CD1c-positive myeloid dendritic cell (primary cell): ENCODE measurements at regions not wholly inside any gene's neighbourhood (a gene's known extent, or its start where the extent isn't known, plus 50 kb on each side); places are given as distances from the start of the nearest gene placed in this dataset.
"Not testable (repeated sequence)": the region's sequence is repeated elsewhere in the genome, so short reads cannot be mapped to it uniquely, and the experiment has no call there.

Experiments used
- DNase-seq: peaks from one replicate; pipeline ENCODE4 v3.0.0-alpha.2; 2016; ENCODE audit errors: extremely low spot score

DNA sequence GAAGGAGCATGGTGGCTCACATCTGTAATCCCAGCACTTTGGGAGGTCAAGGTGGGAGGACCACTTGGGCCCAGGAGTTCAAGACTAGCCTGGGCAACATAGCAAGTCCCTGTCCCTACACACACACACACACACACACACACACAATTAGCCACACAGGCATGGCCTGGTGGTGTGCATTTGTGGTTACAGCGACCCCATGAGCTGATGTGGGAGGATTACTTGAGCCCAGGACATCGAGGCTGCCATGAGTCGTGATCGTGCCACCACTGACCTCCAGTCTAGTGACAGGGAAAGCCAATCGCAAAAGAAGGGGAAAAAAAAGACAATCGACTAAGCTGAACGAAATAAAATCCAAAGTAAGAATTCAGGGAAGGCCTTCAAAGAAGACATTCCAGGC lies 67.9 kb downstream of the TBX3 start:
- DNase-seq = no peak

DNA sequence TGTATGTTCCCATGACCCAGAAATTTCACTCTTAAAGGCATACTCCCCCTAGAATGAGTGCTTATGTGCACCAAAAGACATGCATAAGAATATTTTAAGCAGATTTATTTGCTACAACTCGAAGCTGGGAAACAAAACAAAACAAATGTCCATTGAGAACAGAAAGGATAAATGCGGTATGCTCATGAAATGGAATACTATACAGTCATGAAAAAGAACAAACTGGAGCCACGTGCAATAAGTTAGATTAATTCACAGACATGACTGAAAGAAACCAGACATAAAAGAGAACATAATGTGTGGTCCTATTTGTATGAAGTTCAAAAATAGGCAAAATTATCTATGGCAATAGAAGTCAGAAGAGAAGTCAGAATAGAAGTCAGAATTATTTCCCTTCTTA lies 69.9 kb downstream of the TBX3 start:
- DNase-seq = no peak

DNA sequence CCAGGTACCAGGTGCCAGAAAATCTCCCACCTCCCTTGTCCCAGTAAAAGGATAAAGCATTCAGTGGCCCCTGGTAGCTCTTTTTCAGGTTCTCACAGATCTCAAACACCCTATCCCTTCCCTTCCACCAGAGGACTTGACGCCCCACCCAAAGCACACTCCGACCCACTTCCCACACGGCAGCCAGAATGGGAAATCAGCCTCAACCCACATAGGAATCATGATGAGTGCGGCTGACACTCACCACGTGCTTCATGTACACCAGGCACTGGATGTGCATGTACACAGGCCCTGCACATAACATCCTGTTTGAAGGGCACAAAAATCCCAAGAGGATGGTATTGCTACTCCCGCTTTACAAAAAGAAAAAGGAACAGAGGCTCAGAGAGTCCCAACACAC lies 71.9 kb downstream of the TBX3 start:
- DNase-seq = no peak

DNA sequence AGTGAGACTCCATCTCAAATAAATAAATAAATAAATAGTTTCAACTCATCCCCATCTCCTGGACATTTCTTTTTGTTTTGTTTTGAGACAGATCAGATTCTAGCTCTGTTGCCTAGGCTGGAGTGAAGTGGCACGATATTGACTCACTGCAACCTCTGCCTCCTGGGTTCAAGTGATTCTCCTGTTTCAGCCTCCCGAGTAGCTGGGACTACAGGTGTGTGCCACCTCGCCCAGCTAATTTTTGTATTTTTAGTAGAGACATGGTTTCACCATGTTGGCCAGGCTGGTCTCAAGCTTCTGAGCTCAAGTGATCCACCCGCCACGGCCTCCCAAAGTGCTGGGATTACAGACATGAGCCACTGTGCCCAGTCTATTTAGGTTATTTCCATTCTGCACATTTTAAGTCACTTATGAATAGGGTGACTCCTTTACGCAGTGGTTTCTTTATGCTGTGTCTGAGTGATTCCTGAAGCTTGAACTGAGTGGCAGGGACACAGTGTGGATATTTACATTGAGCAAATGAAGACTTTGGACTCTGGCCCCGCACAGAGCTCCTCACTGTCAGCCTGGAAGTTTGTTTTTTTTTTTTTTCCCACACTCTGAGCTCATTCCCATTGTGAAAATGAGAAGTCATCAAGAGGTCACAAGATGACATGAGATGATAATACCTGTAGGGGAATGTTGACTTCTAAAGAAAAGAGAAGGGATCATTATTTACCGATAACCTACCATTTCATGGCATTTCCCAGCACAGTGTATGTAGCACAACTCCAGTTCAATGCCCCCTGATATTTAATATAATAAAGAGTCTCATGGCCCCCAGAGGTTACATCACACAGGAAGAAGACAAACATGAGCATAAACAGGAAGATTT lies 72.6 kb downstream of the TBX3 start:
- DNase-seq = no peak

DNA sequence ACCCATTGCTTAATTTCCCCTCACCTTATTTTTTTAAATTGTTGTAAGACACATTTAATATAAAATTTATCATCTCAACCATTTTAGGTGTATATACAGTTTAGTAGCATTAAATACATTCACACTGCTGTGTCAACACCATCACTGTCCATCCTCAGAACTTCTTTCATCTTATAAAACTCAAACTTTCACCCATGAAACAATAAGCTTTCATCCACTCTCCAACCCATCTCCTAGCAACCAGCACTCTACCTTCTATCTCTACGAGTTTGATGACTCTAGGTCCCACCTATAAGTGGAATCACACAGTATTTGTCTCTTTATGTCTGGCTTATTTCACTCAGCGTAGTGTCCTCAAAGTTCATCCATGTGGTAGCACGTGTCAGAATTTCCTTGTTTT lies 75.5 kb downstream of the TBX3 start:
- DNase-seq = no peak

DNA sequence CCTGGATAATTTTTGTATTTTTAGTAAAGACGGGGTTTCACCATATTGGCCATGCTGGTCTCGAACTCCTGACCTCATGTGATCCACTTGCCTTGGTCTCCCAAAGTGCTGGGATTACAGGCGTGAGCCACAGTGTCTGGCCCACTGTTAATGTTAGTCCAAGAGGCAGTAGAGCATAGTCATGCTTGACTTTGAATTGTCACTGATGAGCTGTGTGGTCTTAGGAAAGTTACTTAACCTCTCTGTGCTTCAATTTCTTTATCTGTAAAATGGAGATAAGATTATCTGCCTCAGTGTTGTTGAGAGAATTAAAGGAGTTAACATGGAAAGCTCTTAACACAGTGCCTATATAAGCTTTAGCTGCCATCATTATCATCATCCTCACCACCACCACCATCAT lies 78.1 kb downstream of the TBX3 start:
- no peak for DNase-seq

DNA sequence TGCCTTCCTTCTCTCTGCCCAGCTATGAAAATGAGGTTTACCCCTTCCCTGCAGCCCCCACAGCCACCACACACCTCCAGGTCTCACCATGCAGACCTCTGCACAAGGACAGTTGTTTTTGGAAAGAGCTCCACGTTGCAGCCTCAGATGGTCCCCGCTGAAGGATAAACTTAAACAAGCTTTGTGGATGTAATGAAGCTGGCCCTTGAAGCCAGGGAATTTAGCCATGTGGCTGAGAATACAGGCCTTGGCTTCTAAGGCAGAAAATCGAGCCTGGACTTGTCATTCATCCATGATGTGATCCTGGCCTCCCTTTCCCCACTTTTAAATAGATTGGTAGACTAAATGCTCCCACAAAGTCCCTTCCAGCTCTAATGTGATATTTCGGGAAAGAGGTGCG lies 79.4 kb downstream of the TBX3 start:
- no peak for DNase-seq

DNA sequence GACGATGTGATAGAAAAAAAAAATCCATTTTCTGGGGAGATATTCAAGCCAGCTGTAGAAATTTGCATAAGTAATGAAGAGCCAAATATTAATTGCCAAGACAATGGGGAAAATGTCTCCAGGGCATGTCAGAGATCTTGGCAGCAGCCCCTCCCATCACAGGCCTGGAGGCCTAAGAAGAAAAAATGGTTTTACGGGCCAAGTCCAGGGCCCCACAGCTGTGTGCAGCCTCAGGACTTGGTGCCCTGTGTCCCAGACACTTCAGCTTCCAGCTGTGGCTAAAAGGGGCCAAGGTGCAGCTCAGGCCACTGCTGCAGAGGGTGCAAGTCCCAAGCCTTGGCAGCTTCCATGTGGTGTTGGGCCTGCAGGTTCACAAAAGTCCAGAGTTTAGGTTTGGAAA lies 83.4 kb downstream of the TBX3 start:
- not testable (repeated sequence) for DNase-seq

DNA sequence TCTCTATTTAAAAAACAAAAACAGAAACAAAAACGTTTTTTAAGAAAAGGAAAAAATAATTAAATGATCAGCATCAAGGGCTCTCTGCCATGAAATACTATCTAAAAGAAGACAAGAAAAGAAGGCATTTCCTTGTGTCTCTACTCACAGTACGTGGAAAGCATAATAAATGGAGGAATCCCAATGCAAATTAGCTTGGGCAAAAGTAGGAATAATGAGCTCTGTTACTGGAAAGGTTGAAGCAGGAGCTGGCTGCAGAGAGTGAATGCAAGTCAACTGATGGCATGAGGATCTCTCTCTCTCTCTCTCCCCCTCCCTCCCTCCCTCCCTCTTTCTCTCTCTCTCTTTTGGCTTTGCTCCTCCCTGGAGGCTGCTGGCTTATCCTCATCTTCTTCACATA lies 85.9 kb downstream of the TBX3 start:
- no peak for DNase-seq

DNA sequence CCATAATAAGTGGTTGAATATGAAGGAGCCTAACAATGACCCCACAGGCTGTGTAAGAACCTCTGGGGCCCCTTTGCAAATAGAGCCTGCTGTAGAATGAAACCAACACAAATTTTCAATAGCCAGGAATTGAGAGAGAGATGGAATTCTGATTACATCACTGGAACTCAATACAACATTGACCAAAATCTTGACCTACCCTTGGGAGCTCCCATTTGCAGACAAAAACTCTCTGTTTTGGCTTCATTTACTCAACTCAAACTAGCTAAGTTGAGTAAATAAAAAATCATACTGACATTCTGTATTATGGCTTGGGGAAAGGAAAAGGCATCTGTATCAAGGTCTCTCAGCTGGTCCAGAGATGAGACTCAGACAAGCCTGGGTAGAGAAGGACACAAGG lies 91.0 kb downstream of the TBX3 start:
- DNase-seq = no peak

DNA sequence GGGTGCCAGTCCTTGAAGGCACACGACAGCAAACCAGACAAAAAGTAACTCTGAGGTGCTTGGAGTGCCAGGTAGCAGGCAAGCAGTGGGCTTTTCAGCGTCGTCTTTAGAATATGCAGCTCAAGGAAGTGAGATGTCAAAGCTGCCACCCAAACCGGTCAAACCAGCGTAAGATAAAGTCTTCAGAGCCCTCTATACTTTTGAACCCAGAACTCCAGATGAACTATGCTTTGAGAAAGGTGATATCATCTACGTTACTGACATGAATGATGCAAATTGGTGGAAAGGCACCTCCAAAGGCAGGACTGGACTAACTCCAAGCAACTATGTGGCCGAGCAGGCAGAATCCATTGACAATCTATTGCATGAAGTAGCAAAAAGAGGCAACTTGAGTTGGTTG lies 95.9 kb downstream of the TBX3 start:
- no peak for DNase-seq

DNA sequence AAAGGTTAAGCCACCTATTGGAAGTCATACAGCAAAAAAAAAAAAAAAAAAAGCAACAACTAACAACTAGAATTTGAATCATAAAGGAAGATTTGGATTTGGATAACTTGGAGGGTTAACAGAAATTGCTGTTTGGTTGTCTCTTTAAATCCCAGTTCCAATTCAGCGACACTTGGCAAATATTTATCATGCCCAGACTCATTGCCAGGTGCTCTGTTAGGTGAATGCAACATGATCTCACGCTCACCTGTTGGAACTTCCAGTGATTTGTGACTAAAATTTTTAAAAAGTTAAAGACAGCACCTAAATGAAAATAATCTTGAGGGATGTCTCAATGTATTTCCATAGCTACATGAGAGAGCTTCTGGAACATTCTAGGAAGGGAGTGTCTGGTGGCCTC lies 103.7 kb downstream of the TBX3 start:
- no peak for DNase-seq

DNA sequence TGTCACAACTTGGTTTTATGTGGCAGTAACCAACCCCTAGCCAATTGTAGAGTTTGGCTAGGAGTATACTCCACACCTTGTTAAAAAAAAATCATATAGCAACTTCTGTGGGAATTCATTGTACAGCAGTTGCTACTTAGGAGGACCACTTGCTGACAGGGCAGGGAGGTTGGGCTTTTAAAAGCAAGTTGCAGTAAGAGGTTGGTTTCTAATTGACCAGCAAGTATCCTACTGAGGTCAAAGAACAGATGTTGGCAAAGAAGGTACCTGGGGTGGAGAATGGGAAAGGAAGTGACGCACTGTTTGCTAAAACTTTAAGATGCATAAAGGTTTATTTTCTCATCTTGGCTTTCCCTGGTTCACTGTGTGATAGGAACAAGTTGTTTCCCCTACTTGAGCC lies 104.6 kb downstream of the TBX3 start:
- no peak for DNase-seq

DNA sequence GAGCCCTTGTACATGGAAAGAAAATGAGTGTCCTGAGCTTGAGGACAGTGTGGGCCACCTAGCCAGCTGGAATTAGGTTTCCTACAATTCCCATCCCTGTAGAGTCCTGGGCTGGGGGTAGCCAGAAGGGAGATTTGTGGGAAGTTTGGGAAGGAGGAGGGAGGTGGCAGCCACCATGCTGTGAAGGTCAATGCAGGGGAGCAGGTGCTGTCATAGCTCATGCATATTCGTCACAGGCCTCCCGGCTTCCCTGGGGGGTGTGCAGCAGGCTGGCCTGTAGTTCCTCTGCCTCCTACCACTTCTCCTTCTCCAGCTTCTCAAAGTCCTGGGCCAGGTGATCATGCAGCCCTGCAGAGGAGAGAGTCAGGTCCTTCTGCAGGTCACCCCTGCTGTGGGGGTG lies 121.3 kb downstream of the TBX3 start:
- DNase-seq = no peak

DNA sequence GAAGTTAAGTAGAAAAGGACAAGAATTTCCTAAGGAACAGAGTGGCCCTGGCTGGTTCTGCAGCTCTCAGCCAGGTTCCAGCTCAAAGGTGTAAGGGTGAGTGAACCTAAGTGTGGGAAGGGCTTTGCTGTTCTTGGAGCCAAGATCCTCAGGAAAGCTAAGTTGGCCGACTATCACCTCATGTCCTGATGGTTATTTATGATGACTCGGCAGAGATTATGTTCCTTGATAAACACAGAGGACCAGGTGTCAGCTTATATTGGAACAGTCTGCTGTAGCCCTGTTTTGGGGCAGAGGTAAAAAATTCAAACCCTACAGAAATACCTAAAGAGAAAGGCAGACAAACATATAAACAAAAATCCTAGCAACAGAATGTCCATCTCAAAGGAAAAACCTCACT lies 128.5 kb downstream of the TBX3 start:
- DNase-seq = no peak

DNA sequence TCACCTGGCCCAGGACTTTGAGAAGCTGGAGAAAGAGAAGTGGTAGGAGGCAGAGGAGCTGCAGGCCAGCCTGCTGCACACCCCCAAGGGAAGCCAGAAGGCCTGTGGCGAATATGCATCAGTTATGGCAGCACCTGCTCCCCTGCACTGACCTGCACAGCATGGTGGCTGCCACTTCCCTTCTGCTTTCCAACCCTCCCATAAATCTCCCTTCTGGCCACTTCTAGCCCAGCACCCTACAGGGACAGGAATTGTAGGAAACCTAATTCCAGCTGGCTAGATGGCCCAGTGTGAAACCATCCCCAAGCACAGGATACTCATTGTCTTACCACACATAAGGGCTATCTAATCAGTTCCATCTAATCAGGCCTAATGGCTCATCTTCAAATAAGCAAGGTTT lies 136.3 kb downstream of the TBX3 start:
- no peak for DNase-seq

DNA sequence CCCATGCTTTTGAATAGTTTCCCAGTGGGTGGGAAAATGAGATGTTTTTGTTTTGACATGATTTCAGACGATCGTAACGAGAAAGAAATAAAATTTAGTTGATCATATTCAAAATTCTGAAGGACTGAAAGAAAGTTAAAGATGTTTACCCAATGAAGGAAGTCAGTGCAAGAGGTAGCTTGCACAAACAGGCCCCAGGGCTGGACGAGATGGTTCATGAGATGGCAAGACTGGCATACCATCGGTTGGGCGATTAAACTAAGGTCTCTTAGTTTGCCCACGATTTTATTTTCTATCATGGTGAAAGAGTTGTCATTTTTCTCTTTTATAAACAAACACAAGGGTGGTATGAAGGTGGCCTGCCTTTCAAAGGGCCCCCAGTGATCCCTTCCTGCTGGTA lies 124.5 kb upstream of the TBX5 start:
- DNase-seq = no peak

DNA sequence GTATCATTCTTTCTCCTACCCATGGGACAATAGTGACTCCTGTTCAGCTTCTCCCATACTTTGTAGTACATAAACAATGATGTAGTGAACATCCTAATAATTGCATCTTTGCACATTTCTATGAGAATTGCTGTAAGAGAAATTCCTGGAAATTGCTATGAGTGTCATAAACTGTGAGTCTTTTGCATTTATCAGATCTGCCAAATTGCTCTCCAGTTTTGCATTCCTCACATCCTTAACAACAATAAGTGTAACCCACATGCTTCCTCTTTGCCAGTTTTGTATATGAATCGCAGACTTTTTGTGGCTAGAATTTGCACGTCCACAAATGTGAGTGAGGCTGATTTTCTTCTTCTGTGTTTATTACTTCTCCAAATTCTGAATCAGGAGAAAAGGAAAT lies 124.0 kb upstream of the TBX5 start:
- no peak for DNase-seq

DNA sequence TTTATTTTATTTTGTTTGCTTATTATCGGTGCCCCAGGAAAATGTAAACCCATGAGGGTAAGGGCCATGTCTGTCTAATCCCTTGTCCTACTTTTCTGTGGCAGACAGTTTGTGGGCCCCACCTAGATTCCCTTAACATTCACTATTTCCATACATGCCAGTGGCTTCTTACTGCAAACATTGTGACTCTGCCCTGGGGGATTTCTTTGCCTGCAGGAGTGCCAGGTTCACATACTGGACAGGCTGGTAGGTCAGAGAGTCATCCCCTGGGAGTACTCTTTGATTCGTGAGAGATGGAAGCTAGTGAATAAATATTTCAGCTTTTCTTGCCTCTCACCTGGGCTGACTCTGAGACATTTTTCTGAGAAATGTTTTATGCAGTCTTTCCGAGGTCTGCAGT lies 122.8 kb upstream of the TBX5 start:
- no peak for DNase-seq

DNA sequence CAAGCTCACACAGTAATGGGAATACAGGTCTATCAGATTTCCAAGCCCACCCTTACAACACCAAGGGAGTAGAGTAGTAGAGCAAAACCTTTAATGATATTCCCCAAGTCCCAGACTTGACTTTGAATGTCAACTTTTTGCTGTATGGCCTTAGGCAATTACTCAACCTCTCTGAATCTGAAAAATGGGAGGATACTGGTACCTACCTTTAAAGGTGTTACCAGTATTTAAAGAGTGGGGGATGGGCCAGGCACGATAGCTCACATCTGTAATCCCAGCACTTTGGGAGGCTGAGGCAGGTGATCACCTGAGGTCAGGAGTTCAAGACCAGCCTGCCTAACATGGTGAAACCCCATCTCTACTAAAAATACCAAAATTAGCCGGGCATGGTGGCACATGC lies 115.2 kb upstream of the TBX5 start:
- not testable (repeated sequence) for DNase-seq

DNA sequence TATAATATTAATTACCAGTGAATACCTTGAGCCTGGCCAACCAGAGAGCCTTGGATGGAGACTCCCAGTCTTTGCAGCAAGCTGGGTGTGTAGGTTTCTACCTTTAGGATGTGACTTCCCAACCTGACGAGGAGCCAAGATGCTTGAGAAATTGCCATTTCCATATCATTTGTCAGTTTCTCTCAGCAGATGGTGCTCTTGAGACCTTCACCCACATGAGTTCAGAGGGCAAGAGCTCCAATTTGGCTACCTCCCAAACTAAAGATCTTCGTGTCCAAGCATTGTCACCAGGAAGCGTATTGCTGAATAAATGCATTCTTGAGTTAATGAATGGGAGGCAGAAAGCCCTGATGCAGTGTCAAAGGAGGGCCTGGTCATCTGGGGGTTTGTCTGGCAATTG lies 106.4 kb upstream of the TBX5 start:
- DNase-seq = no peak

DNA sequence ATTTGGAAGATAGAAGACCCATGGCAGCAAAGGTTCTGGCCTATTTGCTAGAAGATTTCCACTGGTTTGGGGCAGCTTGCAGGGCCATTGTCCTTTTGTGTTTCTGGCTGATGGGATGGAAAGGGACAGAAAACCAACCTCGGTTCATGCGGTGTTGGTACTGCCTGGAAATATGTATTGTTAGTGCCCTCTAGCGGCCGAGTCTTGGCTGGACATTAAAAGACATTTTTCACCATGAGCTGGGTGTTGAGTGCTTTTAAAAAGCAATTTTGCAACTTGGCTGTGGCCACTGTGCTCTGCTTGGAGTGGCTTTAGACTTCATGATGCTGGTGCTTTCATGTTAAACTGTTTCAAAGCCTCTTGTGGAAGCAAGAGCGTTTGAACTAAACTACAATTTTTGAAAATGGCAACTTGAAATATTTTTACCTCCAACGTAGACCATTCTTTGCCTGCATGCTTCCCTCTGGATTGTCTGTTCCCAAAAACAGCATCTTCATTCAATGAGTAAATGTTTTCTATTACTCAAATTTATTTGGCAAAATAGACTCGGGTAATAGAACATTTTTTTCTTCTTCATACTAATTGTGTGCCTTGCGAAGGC lies 102.7 kb upstream of the TBX5 start:
- DNase-seq = peak; percentile 55

DNA sequence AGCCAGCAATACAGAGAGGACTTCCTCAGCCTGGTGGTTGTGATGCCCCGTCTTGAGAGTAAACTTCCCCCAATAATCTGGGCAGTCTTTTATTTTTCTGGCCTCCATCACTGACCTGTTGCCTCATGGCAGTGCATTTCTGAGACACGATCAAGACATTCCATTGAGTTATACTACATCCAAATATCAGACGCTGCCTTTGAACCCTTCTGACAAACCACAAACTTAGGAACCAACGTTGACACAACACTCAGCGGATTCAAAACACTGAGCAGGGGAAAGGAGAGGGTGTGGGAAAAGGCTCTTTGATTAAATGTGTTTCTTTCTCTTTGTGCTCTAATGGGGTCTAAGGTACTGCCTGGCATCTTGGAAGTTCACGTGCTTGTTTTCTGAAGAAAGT lies 100.7 kb upstream of the TBX5 start:
- no peak for DNase-seq

DNA sequence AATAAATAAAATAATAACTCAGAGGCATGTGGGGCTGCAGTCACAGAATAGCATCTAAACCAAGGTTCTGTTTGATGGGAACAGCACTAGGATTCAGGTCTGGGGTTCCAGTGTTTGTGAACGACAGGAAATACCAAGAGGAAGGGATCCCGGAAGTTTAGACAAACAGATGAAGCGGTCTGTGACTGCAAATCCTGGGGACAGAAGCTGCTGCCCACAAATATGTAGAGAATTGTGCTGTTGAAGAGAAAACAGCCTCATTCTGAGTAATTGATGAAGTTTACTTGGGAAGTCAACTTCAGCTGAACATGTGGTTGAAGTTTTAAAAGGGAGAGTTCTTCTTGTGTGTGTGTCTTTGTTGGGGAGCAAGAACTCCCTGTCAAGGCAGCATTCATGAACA lies 98.4 kb upstream of the TBX5 start:
- no peak for DNase-seq
